NB4 (cell line): ENCODE measurements at regions not wholly inside any gene's neighbourhood (a gene's known extent, or its start where the extent isn't known, plus 50 kb on each side); places are given as distances from the start of the nearest gene placed in this dataset.

Source experiments
- POLR2A ChIP-seq: IDR thresholded peaks from 2 replicates; pipeline ENCODE4 v1.6.1; 2011; ENCODE audit warnings: mild to moderate bottlenecking; ENCODE audit not compliant: insufficient read length; ENCODE audit errors: extremely low read depth
- TF ChIP-seq, protein P1 (sequence below): IDR thresholded peaks from one replicate; pipeline ENCODE4 v1.5.1; 2012; ENCODE audit warnings: low read depth, low read length

GRCh38 chr21:15206514-15206913 is 141.7 kb upstream of the NRIP1 start:
- TF ChIP-seq POLR2A: no peak
- TF ChIP-seq, protein P1, sequence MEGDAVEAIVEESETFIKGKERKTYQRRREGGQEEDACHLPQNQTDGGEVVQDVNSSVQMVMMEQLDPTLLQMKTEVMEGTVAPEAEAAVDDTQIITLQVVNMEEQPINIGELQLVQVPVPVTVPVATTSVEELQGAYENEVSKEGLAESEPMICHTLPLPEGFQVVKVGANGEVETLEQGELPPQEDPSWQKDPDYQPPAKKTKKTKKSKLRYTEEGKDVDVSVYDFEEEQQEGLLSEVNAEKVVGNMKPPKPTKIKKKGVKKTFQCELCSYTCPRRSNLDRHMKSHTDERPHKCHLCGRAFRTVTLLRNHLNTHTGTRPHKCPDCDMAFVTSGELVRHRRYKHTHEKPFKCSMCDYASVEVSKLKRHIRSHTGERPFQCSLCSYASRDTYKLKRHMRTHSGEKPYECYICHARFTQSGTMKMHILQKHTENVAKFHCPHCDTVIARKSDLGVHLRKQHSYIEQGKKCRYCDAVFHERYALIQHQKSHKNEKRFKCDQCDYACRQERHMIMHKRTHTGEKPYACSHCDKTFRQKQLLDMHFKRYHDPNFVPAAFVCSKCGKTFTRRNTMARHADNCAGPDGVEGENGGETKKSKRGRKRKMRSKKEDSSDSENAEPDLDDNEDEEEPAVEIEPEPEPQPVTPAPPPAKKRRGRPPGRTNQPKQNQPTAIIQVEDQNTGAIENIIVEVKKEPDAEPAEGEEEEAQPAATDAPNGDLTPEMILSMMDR: no peak
